A673 (cell line): ENCODE measurements at regions not wholly inside any gene's neighbourhood (a gene's known extent, or its start where the extent isn't known, plus 50 kb on each side); places are given as distances from the start of the nearest gene placed in this dataset.

Source experiments
- CTCF ChIP-seq: fragments of 300-800, 200-600 bp; sonication (generic); conservative IDR thresholded peaks from 2 replicates; pipeline ENCODE4 v1.5.1; 2017; ENCODE audit warnings: low read depth, mild to moderate bottlenecking, antibody characterized with exemption, low read length, moderate library complexity, mixed read lengths
- EZH2 ChIP-seq: fragments of 200-600 bp; sonication (generic); IDR thresholded peaks from 2 replicates; pipeline ENCODE4 v1.6.1; 2017; ENCODE audit warnings: borderline replicate concordance, low read depth, mild to moderate bottlenecking, mixed read lengths, antibody characterized with exemption, low read length; ENCODE audit not compliant: poor library complexity, severe bottlenecking

GRCh38 chr4:170827562-170828274, 738.0 kb upstream of the AADAT start:
- no peak for TF ChIP-seq CTCF
- no peak for TF ChIP-seq EZH2
